ENCODE measurements at regions not wholly inside any gene's neighbourhood (a gene's known extent, or its start where the extent isn't known, plus 50 kb on each side); places are given as distances from the start of the nearest gene placed in this dataset.

DNA sequence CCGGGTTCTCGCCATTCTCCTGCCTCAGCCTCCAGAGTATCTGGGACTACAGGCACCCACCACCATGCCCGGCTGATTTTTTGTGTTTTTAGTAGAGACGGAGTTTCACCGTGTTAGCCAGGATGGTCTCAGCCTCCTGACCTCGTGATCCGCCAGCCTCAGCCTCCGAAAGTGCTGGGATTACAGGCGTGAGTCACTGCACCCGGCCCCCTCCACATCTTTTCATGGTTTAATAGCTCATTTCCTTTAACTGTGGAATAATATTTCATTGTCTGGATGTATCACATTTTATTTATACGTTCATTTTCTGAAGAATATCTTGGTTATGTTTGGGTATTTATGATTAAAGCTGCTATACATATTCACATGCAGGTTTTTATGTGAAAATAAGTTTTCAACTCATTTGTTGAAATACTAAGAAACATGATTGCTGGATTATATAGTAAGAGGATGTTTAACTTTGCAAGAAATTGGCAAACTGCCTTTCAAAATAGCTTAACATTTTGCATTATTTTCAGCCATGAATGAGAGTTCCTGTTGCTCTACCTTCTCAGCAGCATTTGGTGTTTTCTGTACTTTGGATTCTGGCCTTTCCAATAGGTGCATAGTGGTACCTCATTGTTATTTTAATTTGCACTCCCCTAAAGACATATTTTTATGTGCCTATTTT, 591.9 kb downstream of the TECRL start:
- TF ChIP-seq, protein P1, sequence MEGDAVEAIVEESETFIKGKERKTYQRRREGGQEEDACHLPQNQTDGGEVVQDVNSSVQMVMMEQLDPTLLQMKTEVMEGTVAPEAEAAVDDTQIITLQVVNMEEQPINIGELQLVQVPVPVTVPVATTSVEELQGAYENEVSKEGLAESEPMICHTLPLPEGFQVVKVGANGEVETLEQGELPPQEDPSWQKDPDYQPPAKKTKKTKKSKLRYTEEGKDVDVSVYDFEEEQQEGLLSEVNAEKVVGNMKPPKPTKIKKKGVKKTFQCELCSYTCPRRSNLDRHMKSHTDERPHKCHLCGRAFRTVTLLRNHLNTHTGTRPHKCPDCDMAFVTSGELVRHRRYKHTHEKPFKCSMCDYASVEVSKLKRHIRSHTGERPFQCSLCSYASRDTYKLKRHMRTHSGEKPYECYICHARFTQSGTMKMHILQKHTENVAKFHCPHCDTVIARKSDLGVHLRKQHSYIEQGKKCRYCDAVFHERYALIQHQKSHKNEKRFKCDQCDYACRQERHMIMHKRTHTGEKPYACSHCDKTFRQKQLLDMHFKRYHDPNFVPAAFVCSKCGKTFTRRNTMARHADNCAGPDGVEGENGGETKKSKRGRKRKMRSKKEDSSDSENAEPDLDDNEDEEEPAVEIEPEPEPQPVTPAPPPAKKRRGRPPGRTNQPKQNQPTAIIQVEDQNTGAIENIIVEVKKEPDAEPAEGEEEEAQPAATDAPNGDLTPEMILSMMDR (IDR thresholded peaks at IDR 0.05): no peak
- no peak for DNase-seq

DNA sequence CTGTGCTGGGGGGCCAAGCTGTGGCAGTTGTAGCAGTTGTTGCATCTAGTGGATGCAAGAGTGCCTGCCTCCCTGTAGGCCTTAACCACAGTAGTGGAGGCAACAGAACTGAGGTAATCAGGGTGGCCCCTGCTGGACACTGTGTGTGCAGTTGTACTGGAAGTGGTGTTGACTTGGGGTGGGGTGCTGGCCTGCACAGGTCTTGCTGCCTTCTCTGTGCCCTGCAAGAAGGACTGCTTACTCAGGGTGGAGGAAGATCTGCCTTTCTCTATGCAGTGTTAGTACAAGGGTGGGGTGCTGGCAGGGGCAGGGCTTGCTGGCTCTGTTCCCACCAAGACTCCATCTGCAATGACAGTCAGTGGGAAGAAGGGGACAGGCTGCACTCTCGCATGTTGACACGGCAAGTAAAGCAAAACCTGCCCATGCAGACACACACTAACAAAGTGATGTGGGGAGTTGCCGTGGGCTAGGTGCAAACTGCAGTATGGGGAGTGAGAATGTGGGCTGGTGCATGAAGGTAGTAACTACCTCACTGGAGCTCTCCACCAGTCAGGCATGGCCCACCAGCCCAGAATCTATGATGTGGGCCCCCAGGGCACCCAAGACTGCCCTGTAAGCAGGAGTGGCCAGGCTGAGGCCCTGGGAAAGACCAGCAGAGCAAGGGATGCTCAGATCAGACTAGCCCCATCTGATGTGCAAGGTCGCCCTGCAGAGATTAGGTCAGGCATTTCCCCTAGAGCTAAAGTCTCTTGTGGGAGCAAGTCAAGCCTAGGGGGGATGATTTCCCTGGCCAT, 594.9 kb downstream of the TECRL start:
- Histone ChIP-seq H3K36me3 (no peaks in the 10 kb centered on the region), H3K27me3 (no peaks in the 10 kb centered on the region), H3K27ac (no peak overlapping the region), H3K4me3 (no peak overlapping the region), H3K4me1 (no peaks in the 10 kb centered on the region), H3K9me3 (no peaks in the 10 kb centered on the region)
- TF ChIP-seq, protein P1 (IDR thresholded peaks at IDR 0.05): no peak
- no peak for DNase-seq
- intact Hi-C loops (cut with DNase I; ENCODE audit: low total_unique reads): no loop called here

More for the DNA sequence above, 591.9 kb downstream of the TECRL start:
- intact Hi-C loops (cut with DNase I; ENCODE audit: low total_unique reads): no loop called here
- no peak overlapping the region for H3K4me3 ChIP-seq
- no peak overlapping the region for H3K27ac ChIP-seq
- H3K4me1 ChIP-seq: no peaks in the 10 kb centered on the region
- H3K36me3 ChIP-seq: no peaks in the 10 kb centered on the region
- no peaks in the 10 kb centered on the region for H3K27me3 ChIP-seq
- H3K9me3 ChIP-seq: no peaks in the 10 kb centered on the region

DNA sequence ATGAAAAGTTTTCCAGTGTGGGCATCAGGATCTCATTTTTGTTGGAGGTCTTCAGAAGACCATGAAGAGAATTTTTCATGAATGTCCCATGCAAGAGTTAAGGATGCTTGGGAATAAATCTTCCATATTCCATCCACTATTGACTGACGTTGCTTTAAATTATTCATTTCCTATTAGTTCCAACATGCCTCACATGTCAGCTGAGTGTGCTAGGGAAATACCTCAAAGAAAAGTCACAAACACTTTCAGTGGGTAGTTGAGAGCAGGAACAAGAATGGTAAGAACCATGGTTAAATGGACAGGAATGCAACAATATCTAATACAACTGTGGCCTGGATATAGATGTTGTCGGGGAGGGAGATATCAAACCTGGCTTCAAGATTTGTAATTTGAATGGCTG, 610.1 kb downstream of the TECRL start:
- Histone ChIP-seq H3K9me3 (no peaks in the 10 kb centered on the region), H3K36me3 (no peaks in the 10 kb centered on the region), H3K27ac (no peak overlapping the region), H3K4me1 (no peaks in the 10 kb centered on the region), H3K4me3 (no peak overlapping the region), H3K27me3 (no peaks in the 10 kb centered on the region)
- DNase-seq: no peak
- intact Hi-C loops (cut with DNase I; ENCODE audit: low total_unique reads): no loop called here
- TF ChIP-seq, protein P1 (IDR thresholded peaks at IDR 0.05): no peak

DNA sequence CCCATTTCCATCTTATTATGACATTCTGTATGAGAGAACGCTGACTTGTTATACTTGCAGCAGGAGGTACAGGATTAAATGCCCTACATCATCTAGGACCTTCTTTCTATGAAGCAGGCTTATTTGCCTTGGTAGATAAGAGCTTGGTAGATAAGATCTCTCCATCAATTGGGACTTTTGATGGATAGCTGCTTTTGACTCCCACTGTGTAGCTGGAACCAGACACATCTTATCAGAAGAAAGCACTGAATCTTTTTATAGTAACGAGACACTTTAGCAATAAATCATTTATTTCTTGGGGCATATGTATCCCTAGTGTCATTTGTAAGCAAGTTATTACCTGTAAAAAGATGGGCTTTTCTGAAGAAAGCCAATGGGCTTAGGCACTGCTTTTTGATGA, 613.9 kb downstream of the TECRL start:
- intact Hi-C loops (cut with DNase I; ENCODE audit: low total_unique reads): no loop called here
- no peak for DNase-seq
- H3K4me1 ChIP-seq: no peaks in the 10 kb centered on the region
- H3K4me3 ChIP-seq: no peak overlapping the region
- H3K27ac ChIP-seq: no peak overlapping the region
- no peaks in the 10 kb centered on the region for H3K9me3 ChIP-seq
- no peaks in the 10 kb centered on the region for H3K27me3 ChIP-seq
- TF ChIP-seq, protein P1 (IDR thresholded peaks at IDR 0.05): no peak
- H3K36me3 ChIP-seq: no peaks in the 10 kb centered on the region

DNA sequence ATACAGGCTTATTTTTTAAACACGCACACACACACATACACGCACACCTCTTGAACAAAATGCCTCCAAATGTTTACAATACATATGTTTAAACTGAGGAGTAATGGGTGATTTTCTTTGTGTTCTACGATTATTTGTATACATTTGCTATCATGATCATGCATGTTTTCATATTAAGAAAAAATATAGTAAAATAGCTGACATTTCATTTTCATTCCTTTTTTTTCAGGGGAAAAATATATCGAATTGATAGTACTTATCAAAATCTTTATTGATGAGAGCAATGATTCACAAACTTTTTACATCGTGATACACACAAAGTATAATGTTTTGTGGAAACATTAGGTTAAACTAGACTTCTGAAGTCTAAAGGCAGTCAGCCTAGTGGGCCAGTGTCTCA, 618.9 kb downstream of the TECRL start:
- TF ChIP-seq, protein P1 (IDR thresholded peaks at IDR 0.05): no peak
- H3K27ac ChIP-seq: no peak overlapping the region
- no peaks in the 10 kb centered on the region for H3K4me1 ChIP-seq
- H3K27me3 ChIP-seq: no peaks in the 10 kb centered on the region
- no peak for DNase-seq
- no peak overlapping the region for H3K4me3 ChIP-seq
- intact Hi-C loops (cut with DNase I; ENCODE audit: low total_unique reads): no loop called here
- H3K36me3 ChIP-seq: no peaks in the 10 kb centered on the region
- H3K9me3 ChIP-seq: no peaks in the 10 kb centered on the region

All from tibial artery (tissue), 4 donors.